Progenitor cell of endocrine pancreas (in vitro differentiated cells): ENCODE measurements at regions not wholly inside any gene's neighbourhood (a gene's known extent, or its start where the extent isn't known, plus 50 kb on each side); places are given as distances from the start of the nearest gene placed in this dataset.

Source experiments
- DNase-seq: peaks from one replicate; pipeline ENCODE4 v3.0.0; 2021; ENCODE audit warnings: low spot score; ENCODE audit not compliant: unreplicated experiment
- H3K27ac Mint-ChIP-seq: 2 replicates; pipeline ENCODE4 v1.8.0; 2021; ENCODE audit warnings: mild to moderate bottlenecking, moderate library complexity, mixed read lengths
- H3K27me3 Mint-ChIP-seq: 2 replicates; pipeline ENCODE4 v1.8.0; 2021; ENCODE audit warnings: mixed read lengths
- H3K36me3 Mint-ChIP-seq: 2 replicates; pipeline ENCODE4 v1.8.0; 2022; ENCODE audit warnings: mixed read lengths; ENCODE audit not compliant: insufficient read depth
- H3K4me1 Mint-ChIP-seq: 2 replicates; pipeline ENCODE4 v1.8.0; 2021; ENCODE audit warnings: low read depth, mixed read lengths
- H3K4me3 Mint-ChIP-seq: 2 replicates; pipeline ENCODE4 v1.8.0; 2021; ENCODE audit warnings: low read depth, mild to moderate bottlenecking, moderate library complexity, mixed read lengths
- H3K9me3 Mint-ChIP-seq: 2 replicates; pipeline ENCODE4 v1.8.0; 2021; ENCODE audit warnings: low read depth, mixed read lengths
- CTCF ChIP-seq: fragments of 200-600 bp; sonication (generic); IDR thresholded peaks from one replicate; pipeline ENCODE4 v1.5.0; 2021; ENCODE audit warnings: antibody characterized with exemption, mild to moderate bottlenecking; ENCODE audit not compliant: unreplicated experiment

DNA sequence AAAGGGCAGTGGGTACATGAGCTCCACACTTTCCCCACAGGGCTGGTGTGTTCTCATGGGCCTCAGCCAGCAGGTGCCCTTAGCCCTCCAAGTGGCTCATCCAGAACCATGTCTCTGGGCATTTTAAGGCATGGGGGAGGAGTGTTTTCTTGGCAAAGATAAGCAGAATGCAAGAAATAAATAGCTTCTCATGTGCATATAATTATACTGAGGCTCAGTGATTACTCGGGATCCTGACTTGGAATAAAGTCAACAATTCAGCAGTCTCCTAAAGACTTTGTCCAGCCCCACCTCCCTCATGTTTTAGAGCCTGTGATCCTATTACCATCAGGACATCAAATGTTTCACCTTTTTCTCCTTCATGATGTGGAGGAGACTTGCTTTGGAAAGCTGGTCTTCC, 92.7 kb upstream of the COG2 start:
- no peaks in the 10 kb centered on the region for H3K9me3 Mint-ChIP-seq
- H3K36me3 Mint-ChIP-seq = no peaks in the 10 kb centered on the region
- no peaks in the 10 kb centered on the region for H3K4me1 Mint-ChIP-seq
- H3K27me3 Mint-ChIP-seq = peaks cover 4% of the 10 kb centered on the region
- TF ChIP-seq CTCF = no peak
- no peak overlapping the region for H3K4me3 Mint-ChIP-seq
- H3K27ac Mint-ChIP-seq = no peak overlapping the region
- no peak for DNase-seq

GRCh38 chr1:230548997-230549396, 93.3 kb upstream of the COG2 start:
- no peaks in the 10 kb centered on the region for H3K9me3 Mint-ChIP-seq
- H3K4me3 Mint-ChIP-seq = no peak overlapping the region
- TF ChIP-seq CTCF = no peak
- no peak overlapping the region for H3K27ac Mint-ChIP-seq
- H3K27me3 Mint-ChIP-seq = peaks cover 4% of the 10 kb centered on the region
- H3K4me1 Mint-ChIP-seq = no peaks in the 10 kb centered on the region
- DNase-seq = no peak
- no peaks in the 10 kb centered on the region for H3K36me3 Mint-ChIP-seq

DNA sequence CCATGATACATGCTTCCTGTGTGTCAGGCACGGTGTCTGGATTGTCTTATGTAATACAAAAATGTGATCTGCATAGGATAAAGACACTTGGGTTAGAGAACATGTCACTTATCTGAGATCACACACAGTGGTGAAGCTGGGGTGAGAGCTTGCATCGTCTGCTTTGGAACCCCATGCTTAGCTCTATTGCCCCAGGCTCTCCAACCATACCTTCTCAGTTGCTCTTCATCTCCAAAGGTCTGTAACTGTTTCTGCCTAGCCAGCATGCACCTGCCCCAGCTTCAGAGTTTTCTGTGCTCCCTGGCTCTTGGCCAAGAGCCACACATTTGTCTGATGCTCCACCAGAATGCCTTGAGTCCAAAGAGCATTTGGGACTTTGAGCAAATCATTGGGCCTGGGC, 93.9 kb upstream of the COG2 start:
- Mint-ChIP-seq H3K4me1 (peaks cover 4% of the 10 kb centered on the region), H3K27me3 (peaks cover 4% of the 10 kb centered on the region), H3K9me3 (no peaks in the 10 kb centered on the region), H3K27ac (no peak overlapping the region), H3K36me3 (no peaks in the 10 kb centered on the region), H3K4me3 (no peak overlapping the region)
- DNase-seq = no peak
- TF ChIP-seq CTCF = no peak

- Mint-ChIP-seq H3K27me3 (peaks cover 4% of the 10 kb centered on the region), H3K9me3 (no peaks in the 10 kb centered on the region), H3K4me3 (no peak overlapping the region), H3K36me3 (no peaks in the 10 kb centered on the region), H3K4me1 (peaks cover 7% of the 10 kb centered on the region), H3K27ac (no peak overlapping the region)
- no peak for TF ChIP-seq CTCF
- DNase-seq = no peak
Observed at GRCh38 chr1:230545181-230545580, 97.1 kb upstream of the COG2 start.

- Mint-ChIP-seq H3K4me1 (peaks cover 7% of the 10 kb centered on the region), H3K9me3 (no peaks in the 10 kb centered on the region), H3K27ac (no peak overlapping the region), H3K36me3 (no peaks in the 10 kb centered on the region), H3K27me3 (peaks cover 4% of the 10 kb centered on the region), H3K4me3 (no peak overlapping the region)
- no peak for DNase-seq
- no peak for TF ChIP-seq CTCF
Observed at GRCh38 chr1:230544758-230545157, 97.5 kb upstream of the COG2 start.

GRCh38 chr1:230543085-230543484, 99.2 kb upstream of the COG2 start:
- no peaks in the 10 kb centered on the region for H3K27me3 Mint-ChIP-seq
- no peaks in the 10 kb centered on the region for H3K36me3 Mint-ChIP-seq
- H3K4me3 Mint-ChIP-seq = no peak overlapping the region
- DNase-seq = no peak
- no peaks in the 10 kb centered on the region for H3K9me3 Mint-ChIP-seq
- H3K4me1 Mint-ChIP-seq = peaks cover 7% of the 10 kb centered on the region
- H3K27ac Mint-ChIP-seq = no peak overlapping the region
- no peak for TF ChIP-seq CTCF
